NCI-H2029 treated with DMSO at 0.1 percent for 48 hours (cell line): ENCODE measurements at regions not wholly inside any gene's neighbourhood (a gene's known extent, or its start where the extent isn't known, plus 50 kb on each side); places are given as distances from the start of the nearest gene placed in this dataset.

Source experiments
- DNase-seq: peaks from one replicate; lab custom pipeline; 2025; lab: John Stamatoyannopoulos, UW

GRCh38 chr10:108785011-108785410 is 1138.3 kb downstream of the XPNPEP1 start:
- no peak for DNase-seq

- no peak for DNase-seq
Measured at GRCh38 chr10:108784534-108784933, 1138.8 kb downstream of the XPNPEP1 start.

- DNase-seq: no peak
Measured at GRCh38 chr10:108783897-108784296, 1139.4 kb downstream of the XPNPEP1 start.

- DNase-seq: no peak
Measured at GRCh38 chr10:108782411-108782810, 1140.9 kb downstream of the XPNPEP1 start.

- DNase-seq: no peak
Measured at GRCh38 chr10:108779501-108779900, 1143.8 kb downstream of the XPNPEP1 start.

- no peak for DNase-seq
Measured at GRCh38 chr10:108775911-108776475, 1147.3 kb downstream of the XPNPEP1 start.

GRCh38 chr10:108771106-108771505 is 1152.2 kb downstream of the XPNPEP1 start:
- DNase-seq: no peak

- no peak for DNase-seq
Measured at GRCh38 chr10:108765794-108766193, 1157.5 kb downstream of the XPNPEP1 start.

GRCh38 chr10:108757946-108758345 is 1165.4 kb downstream of the XPNPEP1 start:
- no peak for DNase-seq

GRCh38 chr10:108755646-108756045 is 1167.7 kb downstream of the XPNPEP1 start:
- no peak for DNase-seq

GRCh38 chr10:108753326-108753725 is 1170.0 kb downstream of the XPNPEP1 start:
- DNase-seq: no peak

GRCh38 chr10:108749042-108749441 is 1174.3 kb downstream of the XPNPEP1 start:
- no peak for DNase-seq

GRCh38 chr10:108736111-108736510 is 1187.2 kb downstream of the XPNPEP1 start:
- no peak for DNase-seq

- no peak for DNase-seq
Measured at GRCh38 chr10:108735380-108735779, 1187.9 kb downstream of the XPNPEP1 start.

GRCh38 chr10:108721874-108722273 is 1201.4 kb downstream of the XPNPEP1 start:
- no peak for DNase-seq

GRCh38 chr10:108716352-108716751 is 1207.0 kb downstream of the XPNPEP1 start:
- no peak for DNase-seq

- no peak for DNase-seq
Measured at GRCh38 chr10:108709927-108710722, 1213.2 kb downstream of the XPNPEP1 start.

- DNase-seq: no peak
Measured at GRCh38 chr10:108708363-108708762, 1214.9 kb downstream of the XPNPEP1 start.

GRCh38 chr10:108696792-108697477 is 1226.4 kb downstream of the XPNPEP1 start:
- no peak for DNase-seq

- no peak for DNase-seq
Measured at GRCh38 chr10:108691126-108691525, 1232.2 kb downstream of the XPNPEP1 start.

- DNase-seq: no peak
Measured at GRCh38 chr10:108690530-108690929, 1232.8 kb downstream of the XPNPEP1 start.

- no peak for DNase-seq
Measured at GRCh38 chr10:108689891-108690290, 1233.4 kb downstream of the XPNPEP1 start.

GRCh38 chr10:108688314-108688713 is 1235.0 kb downstream of the XPNPEP1 start:
- DNase-seq: no peak
